Posterior vena cava (tissue), 2 donors: ENCODE measurements at regions not wholly inside any gene's neighbourhood (a gene's known extent, or its start where the extent isn't known, plus 50 kb on each side); places are given as distances from the start of the nearest gene placed in this dataset.
"Not testable (repeated sequence)": the region's sequence is repeated elsewhere in the genome, so short reads cannot be mapped to it uniquely, and the experiment has no call there.

ENCODE experiments used
- DNase-seq: peaks from one replicate; pipeline ENCODE4 v3.0.0-alpha.2; 2020; ENCODE audit warnings: low spot score
- intact Hi-C, 2 donors: fragments of 100-400 bp; cut with DNase I; formaldehyde crosslinking; loops; one replicate each; pipeline versions ENCODE4 v1.14.1 to v1.14.2; 2022 to 2023
- donor health status: DM: yes; HTN: yes; CAD: no.
- donor health status: DM: yes; HTN: yes; CAD: no.

- DNase-seq: no peak
- intact Hi-C loops: no loop called here
Observed at GRCh38 chr17:63223212-63223911, 222.7 kb downstream of the CYB561 start.

GRCh38 chr17:63224644-63225043 is 221.5 kb downstream of the CYB561 start:
- intact Hi-C loops: no loop called here
- DNase-seq: no peak

- DNase-seq, intact Hi-C loops: not testable (repeated sequence)
Observed at GRCh38 chr17:63226720-63227119, 219.4 kb downstream of the CYB561 start.

- intact Hi-C loops: not testable (repeated sequence)
Observed at GRCh38 chr17:63231015-63231620, 215.0 kb downstream of the CYB561 start.

GRCh38 chr17:63232565-63233310 is 213.4 kb downstream of the CYB561 start:
- intact Hi-C loops: no loop called here
- DNase-seq: no peak

More at GRCh38 chr17:63231015-63231620, 215.0 kb downstream of the CYB561 start:
- not testable (repeated sequence) for DNase-seq

- intact Hi-C loops: no loop called here
- no peak for DNase-seq
Observed at GRCh38 chr17:63240106-63240505, 206.0 kb downstream of the CYB561 start.

GRCh38 chr17:63246344-63246743 is 199.8 kb downstream of the CYB561 start:
- intact Hi-C loops: no loop called here
- no peak for DNase-seq

- no peak for DNase-seq
- intact Hi-C loops: no loop called here
Observed at GRCh38 chr17:63247706-63248105, 198.4 kb downstream of the CYB561 start.

- no peak for DNase-seq
- intact Hi-C loops: no loop called here
Observed at GRCh38 chr17:63249256-63250004, 196.7 kb downstream of the CYB561 start.

- intact Hi-C loops: no loop called here
- no peak for DNase-seq
Observed at GRCh38 chr17:63250830-63251229, 195.3 kb downstream of the CYB561 start.

- intact Hi-C loops: no loop called here
- no peak for DNase-seq
Observed at GRCh38 chr17:63258785-63259184, 187.3 kb downstream of the CYB561 start.

- DNase-seq: no peak
- intact Hi-C loops: no loop called here
Observed at GRCh38 chr17:63262751-63263476, 183.2 kb downstream of the CYB561 start.

- DNase-seq: no peak
- intact Hi-C loops: no loop called here
Observed at GRCh38 chr17:63265526-63265925, 180.6 kb downstream of the CYB561 start.

- intact Hi-C loops: no loop called here
- no peak for DNase-seq
Observed at GRCh38 chr17:63267846-63268245, 178.3 kb downstream of the CYB561 start.

- no peak for DNase-seq
- intact Hi-C loops: no loop called here
Observed at GRCh38 chr17:63268827-63269226, 177.3 kb downstream of the CYB561 start.

- intact Hi-C loops: no loop called here
- no peak for DNase-seq
Observed at GRCh38 chr17:63270610-63271009, 175.5 kb downstream of the CYB561 start.

GRCh38 chr17:63274146-63274545 is 172.0 kb downstream of the CYB561 start:
- no peak for DNase-seq
- intact Hi-C loops: no loop called here

- no peak for DNase-seq
- intact Hi-C loops: no loop called here
Observed at GRCh38 chr17:63275318-63275970, 170.7 kb downstream of the CYB561 start.
